Upper lobe of left lung (tissue), 4 donors: ENCODE measurements at regions not wholly inside any gene's neighbourhood (a gene's known extent, or its start where the extent isn't known, plus 50 kb on each side); places are given as distances from the start of the nearest gene placed in this dataset.
"Not testable (repeated sequence)": the region's sequence is repeated elsewhere in the genome, so short reads cannot be mapped to it uniquely, and the experiment has no call there.

Source experiments
- CTCF ChIP-seq, 6 experiments: fragments of 450-650 bp in 4 of 6; fragments of 200-600 bp in 2 of 6; sonication (generic) in 2 of 6; IDR thresholded peaks; one replicate each; pipeline ENCODE4 v1.5.1; 2016 to 2019; ENCODE audit warnings: antibody characterized with exemption in 6 of 6
- EP300 ChIP-seq, 4 donors: sonication (generic); formaldehyde crosslinking; IDR thresholded peaks; one replicate each; pipeline ENCODE4 v1.5.1; 2017; ENCODE audit warnings: antibody characterized with exemption in 4 of 4, control low read depth in 2 of 4
- POLR2A ChIP-seq, 4 donors: fragments of 450-650 bp; IDR thresholded peaks; one replicate each; pipeline ENCODE4 v1.5.1; 2016 to 2017; ENCODE audit warnings: antibody characterized with exemption in 4 of 4, mild to moderate bottlenecking in 2 of 4
- POLR2AphosphoS5 ChIP-seq, 2 donors: sonication (generic); formaldehyde crosslinking; IDR thresholded peaks; one replicate each; pipeline ENCODE4 v1.5.1; 2017; ENCODE audit warnings: antibody characterized with exemption in 2 of 2

GRCh38 chr2:126989064-126989463 is 90.4 kb downstream of the TEX51 start:
- TF ChIP-seq CTCF, EP300, POLR2A, POLR2AphosphoS5 (IDR thresholded peaks at IDR 0.05): not testable (repeated sequence)
